ENCODE measurements at regions not wholly inside any gene's neighbourhood (a gene's known extent, or its start where the extent isn't known, plus 50 kb on each side); places are given as distances from the start of the nearest gene placed in this dataset.

DNA sequence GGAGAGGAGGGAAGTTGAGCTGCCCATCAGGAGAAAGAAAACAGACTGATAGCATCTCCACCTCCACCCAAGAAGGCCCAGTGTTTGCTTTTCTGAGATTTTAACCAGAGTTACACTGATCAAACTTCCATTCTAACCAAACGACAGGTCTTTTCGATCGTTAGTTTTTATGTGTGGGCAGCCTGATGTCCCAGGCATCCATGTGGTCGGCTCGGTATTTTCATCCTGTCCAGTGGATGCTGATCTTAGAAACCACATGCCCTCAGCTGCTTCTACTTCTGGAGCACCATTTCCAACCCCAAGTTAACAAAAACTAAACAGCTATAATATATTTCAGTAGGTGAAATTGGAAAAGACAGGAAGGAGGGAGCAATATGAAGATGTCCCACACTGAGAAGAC is 536.8 kb upstream of the JAG1 start:
- H3K4me3 ChIP-seq (ENCODE audit: low read depth, low read length), result no peak overlapping the region
- no peak for DNase-seq (ENCODE audit: low read depth)
- TF ChIP-seq, protein P1, sequence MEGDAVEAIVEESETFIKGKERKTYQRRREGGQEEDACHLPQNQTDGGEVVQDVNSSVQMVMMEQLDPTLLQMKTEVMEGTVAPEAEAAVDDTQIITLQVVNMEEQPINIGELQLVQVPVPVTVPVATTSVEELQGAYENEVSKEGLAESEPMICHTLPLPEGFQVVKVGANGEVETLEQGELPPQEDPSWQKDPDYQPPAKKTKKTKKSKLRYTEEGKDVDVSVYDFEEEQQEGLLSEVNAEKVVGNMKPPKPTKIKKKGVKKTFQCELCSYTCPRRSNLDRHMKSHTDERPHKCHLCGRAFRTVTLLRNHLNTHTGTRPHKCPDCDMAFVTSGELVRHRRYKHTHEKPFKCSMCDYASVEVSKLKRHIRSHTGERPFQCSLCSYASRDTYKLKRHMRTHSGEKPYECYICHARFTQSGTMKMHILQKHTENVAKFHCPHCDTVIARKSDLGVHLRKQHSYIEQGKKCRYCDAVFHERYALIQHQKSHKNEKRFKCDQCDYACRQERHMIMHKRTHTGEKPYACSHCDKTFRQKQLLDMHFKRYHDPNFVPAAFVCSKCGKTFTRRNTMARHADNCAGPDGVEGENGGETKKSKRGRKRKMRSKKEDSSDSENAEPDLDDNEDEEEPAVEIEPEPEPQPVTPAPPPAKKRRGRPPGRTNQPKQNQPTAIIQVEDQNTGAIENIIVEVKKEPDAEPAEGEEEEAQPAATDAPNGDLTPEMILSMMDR (IDR thresholded peaks at IDR 0.05; ENCODE audit: insufficient read depth, low read depth, low read length, missing control alignments), result no peak

DNA sequence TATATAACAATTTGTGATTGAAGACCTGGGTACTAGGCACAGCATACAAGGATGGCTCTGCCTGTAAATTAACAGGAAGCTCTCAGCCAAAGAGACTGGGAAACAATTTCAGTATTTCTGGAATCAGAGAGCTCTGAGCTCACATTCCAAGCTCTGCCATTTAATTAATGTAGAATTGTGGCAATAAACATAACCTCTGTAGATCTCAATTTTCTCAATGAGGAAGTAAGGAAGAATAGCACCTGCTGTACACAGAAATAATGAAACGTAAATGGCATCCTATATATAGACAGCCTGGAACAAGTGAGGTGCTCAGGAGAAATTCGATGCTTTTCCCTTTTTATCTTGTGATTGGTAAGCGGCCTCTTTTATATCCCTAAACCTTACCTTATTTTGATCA is 538.5 kb upstream of the JAG1 start:
- TF ChIP-seq, protein P1 (IDR thresholded peaks at IDR 0.05; ENCODE audit: insufficient read depth, low read depth, low read length, missing control alignments), result no peak
- DNase-seq (ENCODE audit: low read depth), result no peak
- H3K4me3 ChIP-seq (ENCODE audit: low read depth, low read length), result no peak overlapping the region

DNA sequence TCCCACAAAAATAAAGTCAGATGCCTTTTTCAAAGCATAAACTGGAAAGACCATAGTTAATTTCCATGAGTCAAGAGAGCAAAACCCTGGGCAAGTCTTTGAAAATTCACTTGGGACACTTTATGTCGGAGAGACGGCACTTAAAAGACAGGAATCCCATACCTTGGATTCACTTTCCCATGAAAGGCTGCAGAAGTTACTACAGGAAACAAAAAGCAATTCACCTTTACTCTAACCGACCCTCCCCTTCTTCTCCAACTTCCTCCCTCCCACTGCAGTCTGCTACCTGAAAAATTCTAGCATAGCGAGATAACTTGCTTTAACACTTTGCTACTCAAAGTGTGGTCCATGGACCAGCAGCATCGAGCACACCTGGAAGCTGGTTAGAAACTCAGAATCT is 539.1 kb upstream of the JAG1 start:
- H3K4me3 ChIP-seq (ENCODE audit: low read depth, low read length), result no peak overlapping the region
- TF ChIP-seq, protein P1 (IDR thresholded peaks at IDR 0.05; ENCODE audit: insufficient read depth, low read depth, low read length, missing control alignments), result no peak
- no peak for DNase-seq (ENCODE audit: low read depth)

DNA sequence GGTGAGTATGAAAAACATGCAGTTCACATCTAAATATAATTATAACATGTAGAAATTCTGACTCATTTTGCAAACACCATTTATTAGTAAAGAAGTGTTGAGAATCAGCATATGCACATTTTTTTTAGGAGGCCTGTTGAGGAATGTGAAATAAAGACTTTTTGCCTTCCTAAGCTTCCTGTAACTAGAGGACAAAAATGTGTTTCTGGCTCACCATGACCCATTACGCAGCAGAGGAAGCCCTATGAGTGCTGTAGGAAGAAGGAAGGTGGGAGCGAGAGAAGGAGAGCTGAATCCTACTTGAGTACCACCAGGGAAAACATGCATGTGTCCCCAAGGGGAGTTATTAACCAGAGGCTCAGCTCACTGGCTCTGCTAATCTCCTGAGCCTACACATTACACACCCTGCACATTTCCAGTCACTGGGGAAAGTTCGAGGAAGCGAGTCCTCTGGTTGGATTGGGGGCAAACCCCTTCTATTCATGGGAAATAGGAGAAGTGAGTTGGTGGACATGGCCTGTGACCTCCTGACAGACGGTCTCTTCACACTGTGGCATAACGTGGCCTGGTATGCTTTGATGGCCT is 540.5 kb upstream of the JAG1 start:
- H3K4me3 ChIP-seq (ENCODE audit: low read depth, low read length), result no peak overlapping the region
- TF ChIP-seq, protein P1 (IDR thresholded peaks at IDR 0.05; ENCODE audit: insufficient read depth, low read depth, low read length, missing control alignments), result no peak
- no peak for DNase-seq (ENCODE audit: low read depth)

DNA sequence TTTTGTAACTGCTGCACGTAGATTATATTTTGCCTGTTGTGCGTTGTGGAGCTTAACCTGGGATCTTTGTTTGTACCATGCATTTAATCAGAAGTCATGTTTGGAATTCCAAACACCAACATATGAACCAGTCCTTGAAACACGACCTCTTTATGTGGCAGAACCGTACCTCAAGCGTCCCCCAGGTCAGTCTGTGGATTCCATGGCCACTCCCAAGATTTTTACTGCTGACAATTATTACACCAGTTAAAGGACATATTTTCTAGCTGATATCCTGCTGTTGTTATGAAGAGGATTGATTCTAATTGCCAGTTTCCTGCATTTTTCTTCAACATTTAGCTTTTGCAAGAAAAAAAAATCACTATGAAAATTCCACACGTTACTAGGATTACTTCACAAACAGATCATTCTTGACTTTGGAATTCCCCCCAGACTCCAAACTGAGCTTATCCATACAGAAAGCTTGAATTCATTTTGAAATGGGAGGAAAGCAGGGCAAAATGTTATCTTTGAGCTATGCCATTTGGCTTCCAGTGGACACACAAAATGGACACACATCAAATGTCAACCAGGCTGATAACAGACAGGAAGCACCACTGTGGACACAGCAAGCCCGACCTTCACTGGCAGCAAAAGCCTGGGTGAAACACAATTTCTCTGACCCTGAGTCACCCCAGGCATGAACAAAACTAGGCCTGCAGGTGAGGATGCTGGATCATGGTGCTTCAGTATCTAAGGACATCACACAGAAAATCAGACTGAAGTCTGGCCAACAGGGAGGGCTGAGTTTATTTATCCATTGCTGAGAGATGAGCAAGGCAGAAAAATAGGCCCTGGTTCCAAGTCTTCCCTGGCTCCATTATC is 542.9 kb upstream of the JAG1 start:
- TF ChIP-seq, protein P1 (IDR thresholded peaks at IDR 0.05; ENCODE audit: insufficient read depth, low read depth, low read length, missing control alignments), result no peak

DNA sequence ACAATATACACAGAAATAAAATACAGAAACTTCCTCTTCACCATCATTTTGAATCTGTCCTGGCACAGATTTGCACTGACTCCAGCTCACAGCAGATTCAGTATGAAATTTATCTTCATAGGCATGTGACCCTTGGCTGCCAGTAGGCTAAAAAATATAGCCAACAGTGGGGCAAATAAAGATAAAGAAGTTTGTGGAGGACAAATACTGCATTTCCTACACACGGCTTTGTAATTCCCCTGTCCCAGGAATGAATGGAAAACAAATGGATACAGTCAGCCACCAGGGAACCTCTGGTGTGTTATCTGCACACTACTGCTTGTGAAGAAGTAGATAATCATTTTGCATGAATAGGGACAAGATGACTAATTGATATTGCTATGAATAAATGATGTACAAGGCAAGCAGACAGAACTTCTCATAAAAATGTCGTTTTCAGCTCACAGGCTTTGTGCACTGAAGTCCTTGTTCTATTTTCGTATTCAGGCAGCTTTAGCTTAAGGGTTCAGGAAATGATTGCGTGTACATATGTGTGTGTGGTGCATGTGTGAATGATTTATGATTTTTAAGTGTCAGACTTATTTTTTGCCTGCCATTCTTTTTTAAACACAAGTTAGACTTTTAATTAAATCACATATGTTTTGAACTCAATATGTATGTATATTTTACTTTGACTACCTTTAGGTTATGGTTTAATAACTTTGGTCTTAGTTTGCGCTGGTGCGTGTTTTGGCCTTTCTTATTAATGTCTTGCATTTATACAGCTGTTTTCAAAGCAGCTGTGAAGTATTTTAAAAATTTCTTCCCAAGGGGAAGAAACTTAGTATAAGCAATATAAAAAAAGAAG is 543.8 kb upstream of the JAG1 start:
- no peak overlapping the region for H3K4me3 ChIP-seq (ENCODE audit: low read depth, low read length)
- no peak for DNase-seq (ENCODE audit: low read depth)
- TF ChIP-seq, protein P1 (IDR thresholded peaks at IDR 0.05; ENCODE audit: insufficient read depth, low read depth, low read length, missing control alignments), result no peak

More for the DNA sequence above, 542.9 kb upstream of the JAG1 start:
- no peak for DNase-seq (ENCODE audit: low read depth)
- no peak overlapping the region for H3K4me3 ChIP-seq (ENCODE audit: low read depth, low read length)
